ENCODE measurements at regions not wholly inside any gene's neighbourhood (a gene's known extent, or its start where the extent isn't known, plus 50 kb on each side); places are given as distances from the start of the nearest gene placed in this dataset.

GRCh38 chr7:116113310-116113709 is 82.7 kb upstream of the TFEC start:
- CTCF ChIA-PET = no interaction called here
- no peak for DNase-seq

GRCh38 chr7:116120839-116121238 is 89.5 kb upstream of the TES start:
- POLR2A ChIA-PET = no interaction called here
- H3K4me3 Mint-ChIP-seq = no peak overlapping the region
- H3K9me3 Mint-ChIP-seq = no peaks in the 10 kb centered on the region
- no peaks in the 10 kb centered on the region for H3K9me3 ChIP-seq (ENCODE audit: control insufficient read depth in 1 of 2, insufficient read depth in 1 of 2, low read length in 2 of 2)
- H3K36me3 Mint-ChIP-seq (ENCODE audit: low read depth) = no peaks in the 10 kb centered on the region
- H3K27ac ChIP-seq (ENCODE audit: low read depth in 1 of 2, low read length in 2 of 2) = no peak overlapping the region
- peaks cover 0 to 4% of the 10 kb centered on the region in 2 experiments for H3K27me3 ChIP-seq (ENCODE audit: control insufficient read depth in 1 of 2, insufficient read depth in 2 of 2, low read length in 2 of 2)
- TF ChIP-seq, protein P1, sequence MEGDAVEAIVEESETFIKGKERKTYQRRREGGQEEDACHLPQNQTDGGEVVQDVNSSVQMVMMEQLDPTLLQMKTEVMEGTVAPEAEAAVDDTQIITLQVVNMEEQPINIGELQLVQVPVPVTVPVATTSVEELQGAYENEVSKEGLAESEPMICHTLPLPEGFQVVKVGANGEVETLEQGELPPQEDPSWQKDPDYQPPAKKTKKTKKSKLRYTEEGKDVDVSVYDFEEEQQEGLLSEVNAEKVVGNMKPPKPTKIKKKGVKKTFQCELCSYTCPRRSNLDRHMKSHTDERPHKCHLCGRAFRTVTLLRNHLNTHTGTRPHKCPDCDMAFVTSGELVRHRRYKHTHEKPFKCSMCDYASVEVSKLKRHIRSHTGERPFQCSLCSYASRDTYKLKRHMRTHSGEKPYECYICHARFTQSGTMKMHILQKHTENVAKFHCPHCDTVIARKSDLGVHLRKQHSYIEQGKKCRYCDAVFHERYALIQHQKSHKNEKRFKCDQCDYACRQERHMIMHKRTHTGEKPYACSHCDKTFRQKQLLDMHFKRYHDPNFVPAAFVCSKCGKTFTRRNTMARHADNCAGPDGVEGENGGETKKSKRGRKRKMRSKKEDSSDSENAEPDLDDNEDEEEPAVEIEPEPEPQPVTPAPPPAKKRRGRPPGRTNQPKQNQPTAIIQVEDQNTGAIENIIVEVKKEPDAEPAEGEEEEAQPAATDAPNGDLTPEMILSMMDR (IDR thresholded peaks at IDR 0.05) = no peak
- peaks cover 11% of the 10 kb centered on the region for H3K27me3 Mint-ChIP-seq
- CTCF ChIA-PET = no interaction called here
- H3K4me3 ChIP-seq (ENCODE audit: low read length) = no peak overlapping the region
- H3K36me3 ChIP-seq (ENCODE audit: insufficient read depth, low read length) = no peaks in the 10 kb centered on the region
- no peak overlapping the region for H3K27ac Mint-ChIP-seq
- no peaks in the 10 kb centered on the region for H3K4me1 ChIP-seq (ENCODE audit: insufficient read depth, low read length)
- intact Hi-C loops (cut with DNase I, micrococcal nuclease) = no loop called here
- DNase-seq (no peak), ATAC-seq (ENCODE audit: poor library complexity) (no peak)
- H3K4me1 Mint-ChIP-seq (ENCODE audit: low read depth) = no peaks in the 10 kb centered on the region

More at GRCh38 chr7:116113310-116113709, 82.7 kb upstream of the TFEC start:
- no peaks in the 10 kb centered on the region for H3K9me3 ChIP-seq (ENCODE audit: control insufficient read depth in 1 of 2, insufficient read depth in 1 of 2, low read length in 2 of 2)
- Mint-ChIP-seq H3K9me3 (no peaks in the 10 kb centered on the region), H3K4me1 (ENCODE audit: low read depth) (no peaks in the 10 kb centered on the region), H3K4me3 (no peak overlapping the region), H3K36me3 (ENCODE audit: low read depth) (no peaks in the 10 kb centered on the region), H3K27me3 (peaks cover 10% of the 10 kb centered on the region), H3K27ac (no peak overlapping the region)
- intact Hi-C loops (cut with DNase I, micrococcal nuclease) = no loop called here
- no peaks in the 10 kb centered on the region for H3K27me3 ChIP-seq (ENCODE audit: control insufficient read depth in 1 of 2, insufficient read depth in 2 of 2, low read length in 2 of 2)
- TF ChIP-seq, protein P1 (IDR thresholded peaks at IDR 0.05) = no peak
- no peak for ATAC-seq (ENCODE audit: poor library complexity)
- no peaks in the 10 kb centered on the region for H3K36me3 ChIP-seq (ENCODE audit: insufficient read depth, low read length)
- no peak overlapping the region for H3K4me3 ChIP-seq (ENCODE audit: low read length)
- POLR2A ChIA-PET = no interaction called here
- no peak overlapping the region for H3K27ac ChIP-seq (ENCODE audit: low read depth in 1 of 2, low read length in 2 of 2)
- H3K4me1 ChIP-seq (ENCODE audit: insufficient read depth, low read length) = no peaks in the 10 kb centered on the region

- no peak overlapping the region for H3K27ac Mint-ChIP-seq
- TF ChIP-seq, protein P1 (IDR thresholded peaks at IDR 0.05) = peak; percentile 46
- no peaks in the 10 kb centered on the region for H3K4me1 Mint-ChIP-seq (ENCODE audit: low read depth)
- peak in 3 of 14 experiments; percentile 10 to 34 (median 27) for DNase-seq
- ChIA-PET POLR2A (no interaction called here), CTCF (no interaction called here)
- peaks cover 0 to 4% of the 10 kb centered on the region in 2 experiments for H3K27me3 ChIP-seq (ENCODE audit: control insufficient read depth in 1 of 2, insufficient read depth in 2 of 2, low read length in 2 of 2)
- peaks cover 2% of the 10 kb centered on the region for H3K9me3 Mint-ChIP-seq
- intact Hi-C loops (cut with DNase I, micrococcal nuclease) = no loop called here
- H3K9me3 ChIP-seq (ENCODE audit: control insufficient read depth in 1 of 2, insufficient read depth in 1 of 2, low read length in 2 of 2) = peaks cover 0 to 5% of the 10 kb centered on the region in 2 experiments
- no peaks in the 10 kb centered on the region for H3K36me3 ChIP-seq (ENCODE audit: insufficient read depth, low read length)
- no peak overlapping the region for H3K4me3 ChIP-seq (ENCODE audit: low read length)
- no peak overlapping the region for H3K4me3 Mint-ChIP-seq
- ATAC-seq (ENCODE audit: poor library complexity) = no peak
- peaks cover 8% of the 10 kb centered on the region for H3K27me3 Mint-ChIP-seq
- no peak overlapping the region for H3K27ac ChIP-seq (ENCODE audit: low read depth in 1 of 2, low read length in 2 of 2)
- no peaks in the 10 kb centered on the region for H3K4me1 ChIP-seq (ENCODE audit: insufficient read depth, low read length)
- no peaks in the 10 kb centered on the region for H3K36me3 Mint-ChIP-seq (ENCODE audit: low read depth)
Measured at GRCh38 chr7:116122972-116123595, 87.3 kb upstream of the TES start.
